ENCODE measurements at regions not wholly inside any gene's neighbourhood (a gene's known extent, or its start where the extent isn't known, plus 50 kb on each side); places are given as distances from the start of the nearest gene placed in this dataset.

DNA sequence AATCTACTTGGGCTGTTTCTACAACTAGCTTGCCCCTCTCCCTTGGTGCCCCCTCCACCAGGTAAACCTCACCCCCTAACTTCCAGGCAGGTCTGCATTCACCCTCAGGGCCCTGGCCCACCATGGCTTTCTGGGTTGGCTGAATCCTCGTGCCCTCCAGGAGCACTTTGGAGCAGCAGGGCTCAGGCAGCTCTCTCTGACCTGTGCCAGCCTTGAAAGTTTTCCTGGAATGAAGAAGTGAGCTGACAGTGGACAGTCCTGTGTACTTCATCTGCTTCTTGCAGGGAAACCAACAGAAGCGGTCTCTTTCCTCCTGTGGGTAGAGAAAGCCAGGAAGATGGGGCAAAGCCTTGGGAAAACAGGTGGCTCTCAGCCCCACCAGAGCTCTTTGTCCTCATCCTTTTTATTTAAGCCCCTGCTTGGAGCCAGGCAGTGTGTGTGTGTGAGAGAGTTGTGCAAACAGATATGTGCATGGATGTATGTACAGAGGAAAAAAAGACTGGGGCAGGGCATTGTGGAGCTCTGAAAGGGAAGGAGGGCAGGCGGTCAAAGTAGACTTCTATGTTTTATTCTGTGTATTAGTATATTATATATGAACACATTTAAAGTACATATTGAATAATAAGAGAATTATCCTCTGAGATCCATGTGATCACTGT lies 62.3 kb upstream of the SPRY4 start:
- Mint-ChIP-seq H3K4me3 (no peak overlapping the region), H3K36me3 (no peaks in the 10 kb centered on the region), H3K9me3 (no peaks in the 10 kb centered on the region), H3K27ac (peak overlapping the region; percentile 29), H3K4me1 (ENCODE audit: unreplicated experiment) (peaks cover 57% of the 10 kb centered on the region), H3K27me3 (peaks cover 3% of the 10 kb centered on the region)
- DNase-seq (ENCODE audit: extremely low spot score, unreplicated experiment): no peak
- TF ChIP-seq CTCF (conservative IDR thresholded peaks at IDR 0.05): no peak

DNA sequence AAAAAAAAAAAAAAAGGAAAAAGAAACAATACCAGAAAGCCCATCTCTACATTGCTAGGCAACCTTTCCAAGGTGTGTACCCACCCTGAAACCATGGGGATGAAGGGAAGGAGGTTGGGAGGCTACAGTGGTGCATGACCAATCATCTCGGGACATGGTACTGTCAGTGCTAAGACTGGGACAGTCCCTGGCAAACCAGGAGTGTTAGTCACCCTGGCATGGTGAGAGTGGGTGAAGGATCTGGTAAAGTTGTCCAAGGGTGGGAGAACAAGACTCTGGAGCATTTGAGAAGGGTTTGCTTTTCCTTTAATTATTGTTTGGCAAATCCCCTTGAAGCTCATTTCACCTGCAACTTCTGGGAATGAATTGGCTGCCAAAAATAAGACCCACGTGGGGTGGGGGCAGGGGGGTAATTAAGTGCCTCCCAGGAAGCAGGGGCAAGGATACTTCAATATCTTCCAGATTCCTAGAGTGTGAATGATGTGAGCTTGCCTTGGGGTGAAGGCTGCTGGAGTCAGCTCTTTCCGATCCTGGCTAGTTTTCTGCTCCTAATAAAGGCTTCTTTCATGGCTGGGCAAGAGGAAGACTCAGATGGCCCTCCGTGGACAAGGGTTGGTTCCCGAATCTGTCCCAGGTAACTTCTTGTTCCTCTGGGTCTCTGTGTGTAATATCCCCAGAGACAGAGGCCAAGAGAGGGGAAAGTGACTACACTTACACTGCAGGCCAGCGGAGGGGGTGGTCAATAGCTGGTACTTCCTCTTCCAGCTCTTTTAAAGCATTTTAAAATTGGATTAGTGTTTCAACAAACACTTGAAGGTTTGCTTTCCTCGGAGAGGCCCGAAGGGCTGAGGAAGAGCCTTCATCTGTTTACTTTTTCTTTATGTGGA lies 61.6 kb upstream of the SPRY4 start:
- Mint-ChIP-seq H3K9me3 (no peaks in the 10 kb centered on the region), H3K27ac (peak overlapping the region; percentile 29), H3K36me3 (no peaks in the 10 kb centered on the region), H3K4me1 (ENCODE audit: unreplicated experiment) (peaks cover 54% of the 10 kb centered on the region), H3K4me3 (peak overlapping the region; percentile 26), H3K27me3 (peaks cover under 1% of the 10 kb centered on the region)
- TF ChIP-seq CTCF (conservative IDR thresholded peaks at IDR 0.05): no peak
- no peak for DNase-seq (ENCODE audit: extremely low spot score, unreplicated experiment)

- H3K4me1 Mint-ChIP-seq (ENCODE audit: unreplicated experiment): peaks cover 42% of the 10 kb centered on the region
- H3K9me3 Mint-ChIP-seq: no peaks in the 10 kb centered on the region
- H3K27me3 Mint-ChIP-seq: no peaks in the 10 kb centered on the region
- H3K4me3 Mint-ChIP-seq: no peak overlapping the region
- no peaks in the 10 kb centered on the region for H3K36me3 Mint-ChIP-seq
- no peak overlapping the region for H3K27ac Mint-ChIP-seq
- TF ChIP-seq CTCF (conservative IDR thresholded peaks at IDR 0.05): no peak
- no peak for DNase-seq (ENCODE audit: extremely low spot score, unreplicated experiment)
These were observed 60.4 kb upstream of the SPRY4 start for GRCh38 chr5:142385194-142385593.

DNA sequence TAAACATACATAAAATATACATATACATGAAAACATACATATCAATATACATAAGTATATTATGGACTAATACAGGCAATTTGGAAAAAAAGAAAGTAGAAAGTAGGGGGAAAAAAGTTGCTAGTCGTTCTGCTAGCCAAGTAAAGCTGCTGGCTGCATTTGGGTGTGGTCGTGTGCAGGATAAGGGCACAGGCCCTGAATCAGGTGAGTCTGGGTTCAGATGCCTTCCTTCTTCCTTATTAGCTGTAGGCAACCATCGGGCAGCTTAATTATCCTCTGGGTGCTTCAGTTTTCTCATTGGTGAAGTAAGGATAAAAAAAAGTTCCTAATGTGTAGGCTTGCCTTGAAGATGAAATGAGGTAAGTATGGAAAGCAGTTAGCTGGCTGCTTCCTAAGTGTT lies 59.2 kb upstream of the SPRY4 start:
- Mint-ChIP-seq H3K9me3 (no peaks in the 10 kb centered on the region), H3K4me3 (no peak overlapping the region), H3K27me3 (no peaks in the 10 kb centered on the region), H3K27ac (peak overlapping the region; percentile 13), H3K4me1 (ENCODE audit: unreplicated experiment) (peaks cover 32% of the 10 kb centered on the region), H3K36me3 (no peaks in the 10 kb centered on the region)
- no peak for TF ChIP-seq CTCF (conservative IDR thresholded peaks at IDR 0.05)
- DNase-seq (ENCODE audit: extremely low spot score, unreplicated experiment): no peak

- DNase-seq (ENCODE audit: extremely low spot score, unreplicated experiment): no peak
- Mint-ChIP-seq H3K27ac (no peak overlapping the region), H3K9me3 (no peaks in the 10 kb centered on the region), H3K4me3 (no peak overlapping the region), H3K4me1 (ENCODE audit: unreplicated experiment) (peaks cover 21% of the 10 kb centered on the region), H3K27me3 (no peaks in the 10 kb centered on the region), H3K36me3 (no peaks in the 10 kb centered on the region)
- TF ChIP-seq CTCF (conservative IDR thresholded peaks at IDR 0.05): no peak
These were observed 57.4 kb upstream of the SPRY4 start for GRCh38 chr5:142382186-142382585.

Measured in type B pancreatic cell (in vitro differentiated cells).